Right atrium auricular region (tissue), 2 donors: ENCODE measurements at regions not wholly inside any gene's neighbourhood (a gene's known extent, or its start where the extent isn't known, plus 50 kb on each side); places are given as distances from the start of the nearest gene placed in this dataset.
A peak's percentile ranks its signal among the peaks of the same experiment; 100 is the strongest.
"Not testable (repeated sequence)": the region's sequence is repeated elsewhere in the genome, so short reads cannot be mapped to it uniquely, and the experiment has no call there.

ENCODE experiments used
- DNase-seq: peaks from one replicate; pipeline ENCODE4 v3.0.0-alpha.2; 2019; ENCODE audit warnings: low spot score
- H3K27ac ChIP-seq, 2 donors: fragments of 200-600 bp; sonication (generic); 1 replicate in 1 of 2; 2 replicates in 1 of 2; pipeline ENCODE4 v1.5.1; 2016 to 2019
- H3K27me3 ChIP-seq, 2 donors: fragments of 200-600 bp; sonication (generic); one replicate each; pipeline versions ENCODE4 v1.5.1 to v1.6.0; 2017 to 2019
- H3K36me3 ChIP-seq: fragments of 200-600 bp; sonication (generic); one replicate; pipeline ENCODE4 v1.5.1; 2016
- H3K4me1 ChIP-seq, 2 donors: fragments of 200-600 bp; sonication (generic); one replicate each; pipeline versions ENCODE4 v1.5.1 to v1.6.0; 2017 to 2019
- H3K4me3 ChIP-seq, 2 donors: fragments of 200-600 bp; sonication (generic); 1 replicate in 1 of 2; 2 replicates in 1 of 2; pipeline ENCODE4 v1.5.1; 2017 to 2019; ENCODE audit warnings: mild to moderate bottlenecking in 1 of 2, moderate library complexity in 1 of 2
- H3K9me3 ChIP-seq, 2 donors: fragments of 200-600 bp; sonication (generic); one replicate each; pipeline ENCODE4 v1.5.1; 2019
- TF ChIP-seq, protein P1 (sequence below), 2 donors: fragments of 200-600 bp; sonication (generic); IDR thresholded peaks; one replicate each; pipeline ENCODE4 v1.5.1; 2019; ENCODE audit warnings: antibody characterized with exemption in 2 of 2

DNA sequence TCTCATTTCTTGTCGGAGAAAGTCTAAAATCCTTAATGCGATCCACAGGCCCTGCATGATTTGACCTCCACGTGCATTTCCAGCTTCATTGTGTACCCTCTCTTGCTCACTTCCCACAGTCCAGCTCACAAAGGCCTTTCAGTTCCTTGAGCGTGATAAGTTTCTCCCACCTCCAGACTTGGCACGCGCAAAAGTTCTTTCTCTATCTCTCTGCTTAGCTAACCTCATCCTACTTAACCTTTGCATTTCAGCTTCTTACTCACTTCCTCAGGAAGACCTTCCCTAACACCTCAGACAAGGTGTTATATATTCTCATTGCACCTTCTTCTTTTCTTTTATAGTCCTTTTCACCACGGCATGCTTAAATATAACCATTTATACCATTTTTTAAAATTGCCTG, 124.8 kb upstream of the XPO1 start:
- DNase-seq = no peak
- no peaks in the 10 kb centered on the region for H3K9me3 ChIP-seq

DNA sequence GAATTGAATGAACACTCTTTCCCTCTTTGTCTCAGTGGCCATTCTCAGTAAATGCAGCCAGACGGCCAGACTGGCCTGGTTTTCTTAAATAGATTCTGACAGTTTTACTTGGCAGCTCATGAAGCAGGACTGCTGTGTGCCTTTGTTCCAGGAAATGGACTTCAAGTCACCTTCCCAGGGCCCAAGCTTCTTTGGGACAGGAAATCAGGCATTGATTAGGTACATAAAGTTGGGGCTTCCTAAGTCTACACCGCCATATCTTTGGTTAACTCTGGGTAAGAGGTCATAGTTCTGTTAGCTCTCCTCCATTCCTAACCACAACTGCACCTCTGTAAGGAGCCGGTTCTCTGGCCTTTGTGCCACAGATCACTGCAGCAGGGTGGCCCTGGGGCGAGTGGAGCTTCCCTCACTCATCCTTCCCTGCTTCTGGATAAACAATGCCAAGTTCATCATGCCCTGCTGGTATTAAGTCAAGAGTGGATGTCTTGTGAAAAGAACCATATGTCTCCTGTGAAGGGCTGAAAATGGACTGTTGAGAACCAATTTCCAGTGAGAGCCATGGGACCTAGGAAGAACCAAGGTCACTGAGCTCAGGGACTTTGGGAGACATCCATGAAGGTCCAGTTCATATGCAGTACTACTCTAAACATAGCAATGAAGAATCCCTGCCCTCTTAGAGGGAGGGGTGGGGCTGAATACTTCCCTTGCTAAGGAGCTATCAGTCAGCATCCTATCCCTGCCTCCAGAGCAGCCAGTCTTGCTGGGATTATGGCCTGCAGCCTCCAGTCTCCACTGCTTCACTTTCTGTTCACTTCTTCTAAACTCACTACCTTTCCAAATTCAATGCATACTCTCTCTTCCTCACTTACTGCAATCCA, 122.6 kb upstream of the XPO1 start:
- no peaks in the 10 kb centered on the region for H3K27me3 ChIP-seq
- peaks cover 0 to 24% of the 10 kb centered on the region in 2 donors for H3K4me1 ChIP-seq
- no peaks in the 10 kb centered on the region for H3K9me3 ChIP-seq
- no peak overlapping the region for H3K4me3 ChIP-seq
- TF ChIP-seq, protein P1, sequence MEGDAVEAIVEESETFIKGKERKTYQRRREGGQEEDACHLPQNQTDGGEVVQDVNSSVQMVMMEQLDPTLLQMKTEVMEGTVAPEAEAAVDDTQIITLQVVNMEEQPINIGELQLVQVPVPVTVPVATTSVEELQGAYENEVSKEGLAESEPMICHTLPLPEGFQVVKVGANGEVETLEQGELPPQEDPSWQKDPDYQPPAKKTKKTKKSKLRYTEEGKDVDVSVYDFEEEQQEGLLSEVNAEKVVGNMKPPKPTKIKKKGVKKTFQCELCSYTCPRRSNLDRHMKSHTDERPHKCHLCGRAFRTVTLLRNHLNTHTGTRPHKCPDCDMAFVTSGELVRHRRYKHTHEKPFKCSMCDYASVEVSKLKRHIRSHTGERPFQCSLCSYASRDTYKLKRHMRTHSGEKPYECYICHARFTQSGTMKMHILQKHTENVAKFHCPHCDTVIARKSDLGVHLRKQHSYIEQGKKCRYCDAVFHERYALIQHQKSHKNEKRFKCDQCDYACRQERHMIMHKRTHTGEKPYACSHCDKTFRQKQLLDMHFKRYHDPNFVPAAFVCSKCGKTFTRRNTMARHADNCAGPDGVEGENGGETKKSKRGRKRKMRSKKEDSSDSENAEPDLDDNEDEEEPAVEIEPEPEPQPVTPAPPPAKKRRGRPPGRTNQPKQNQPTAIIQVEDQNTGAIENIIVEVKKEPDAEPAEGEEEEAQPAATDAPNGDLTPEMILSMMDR (IDR thresholded peaks at IDR 0.05) = no peak
- no peaks in the 10 kb centered on the region for H3K36me3 ChIP-seq
- peak; percentile 65 for DNase-seq
- peak overlapping the region; percentile 80 to 88 for H3K27ac ChIP-seq

More for the DNA sequence above, 124.8 kb upstream of the XPO1 start:
- no peak overlapping the region for H3K27ac ChIP-seq
- peaks cover 0 to 24% of the 10 kb centered on the region in 2 donors for H3K4me1 ChIP-seq
- TF ChIP-seq, protein P1 (IDR thresholded peaks at IDR 0.05) = no peak
- H3K36me3 ChIP-seq = no peaks in the 10 kb centered on the region
- no peaks in the 10 kb centered on the region for H3K27me3 ChIP-seq
- H3K4me3 ChIP-seq = no peak overlapping the region

DNA sequence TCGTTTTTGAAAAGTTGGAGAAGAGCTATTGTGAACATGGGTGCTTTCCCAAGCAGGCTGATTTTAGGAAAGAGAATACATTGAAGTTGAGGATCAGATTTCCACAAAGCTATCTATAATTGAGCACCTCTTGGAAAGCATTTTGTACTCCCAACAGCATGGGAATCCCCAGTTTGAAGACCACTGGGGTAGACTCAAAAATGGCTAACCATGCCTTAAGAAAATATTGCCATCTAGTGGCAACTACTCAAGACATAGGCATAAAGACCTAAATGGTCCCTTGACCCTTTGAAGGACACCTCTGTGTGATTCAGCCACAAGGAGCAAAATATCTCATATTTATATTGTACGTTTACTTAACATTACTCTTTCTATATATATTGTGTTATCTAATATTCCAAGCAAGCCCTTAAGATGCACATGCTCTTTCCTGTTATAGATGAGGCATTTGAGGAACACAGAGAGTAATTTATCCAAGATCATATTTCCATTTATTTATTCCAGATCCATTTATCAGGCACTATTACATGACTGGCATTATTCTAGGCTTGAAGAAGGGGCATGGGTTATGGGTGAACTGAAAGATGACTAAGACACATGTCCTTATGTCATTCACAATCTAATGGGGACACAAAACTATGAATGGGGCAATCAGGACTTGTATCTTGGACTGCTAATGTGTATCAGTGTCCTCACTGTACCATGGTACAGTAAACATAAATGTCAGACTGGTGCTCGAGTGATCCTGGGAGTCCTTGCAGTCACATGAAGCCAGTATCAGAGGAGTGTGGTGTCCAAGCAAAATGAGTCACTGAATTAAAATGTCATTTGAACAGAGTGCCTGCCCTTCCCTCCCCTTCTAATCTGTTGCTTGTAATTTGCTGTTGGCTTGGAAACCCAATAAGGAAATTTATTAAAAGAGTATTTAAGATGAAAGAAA, 121.0 kb upstream of the XPO1 start:
- peak overlapping the region; percentile 80 to 88 for H3K27ac ChIP-seq
- H3K27me3 ChIP-seq = no peaks in the 10 kb centered on the region
- H3K4me1 ChIP-seq = peaks cover 0 to 24% of the 10 kb centered on the region in 2 donors
- H3K4me3 ChIP-seq = no peak overlapping the region
- H3K9me3 ChIP-seq = no peaks in the 10 kb centered on the region
- TF ChIP-seq, protein P1 (IDR thresholded peaks at IDR 0.05) = peak in 1 of 2 donors; percentile 58
- DNase-seq = no peak
- no peaks in the 10 kb centered on the region for H3K36me3 ChIP-seq

DNA sequence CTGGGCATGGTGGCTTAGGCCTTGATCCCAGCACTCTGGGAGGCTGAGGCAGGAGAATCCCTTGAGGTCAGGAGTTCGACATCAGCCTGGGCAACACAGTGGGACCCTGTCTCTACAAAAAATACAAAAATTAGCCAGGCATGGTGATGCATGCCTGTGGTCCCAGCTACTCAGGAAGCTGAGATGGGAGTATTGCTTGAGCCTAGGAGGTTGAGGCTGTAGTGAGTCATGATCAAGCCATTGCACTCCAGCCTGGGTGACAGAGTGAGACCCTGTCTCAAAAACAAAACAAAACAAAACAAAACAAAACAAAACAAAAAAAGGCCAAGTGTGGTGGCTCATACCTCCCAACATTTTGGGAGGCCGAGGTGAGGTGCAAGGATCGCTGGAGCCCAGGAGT, 111.8 kb upstream of the XPO1 start:
- not testable (repeated sequence) for DNase-seq, H3K36me3 ChIP-seq, H3K9me3 ChIP-seq, H3K4me1 ChIP-seq, H3K4me3 ChIP-seq, H3K27ac ChIP-seq, H3K27me3 ChIP-seq

DNA sequence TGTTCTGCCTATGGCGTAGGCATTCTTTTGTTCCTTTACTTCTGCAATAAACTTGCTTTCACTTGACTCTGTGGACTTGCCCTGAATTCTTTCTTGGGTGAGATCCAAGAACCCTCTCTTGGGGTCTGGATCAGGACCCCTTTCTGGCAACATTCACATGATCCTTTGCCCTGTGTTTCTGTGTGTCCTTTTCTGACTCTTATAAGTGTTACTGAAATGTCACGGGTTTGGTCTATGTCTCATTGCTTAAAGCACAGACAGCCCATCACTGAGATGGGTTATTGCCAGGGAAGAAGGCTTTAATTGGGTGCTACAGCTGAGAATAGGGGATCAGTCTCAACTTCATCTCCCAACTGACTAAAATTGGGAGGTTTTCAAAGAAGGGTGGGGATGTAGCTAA, 110.9 kb upstream of the XPO1 start:
- Histone ChIP-seq H3K36me3 (no peaks in the 10 kb centered on the region), H3K4me3 (no peak overlapping the region), H3K27ac (no peak overlapping the region), H3K27me3 (no peaks in the 10 kb centered on the region), H3K9me3 (peaks cover 0 to 8% of the 10 kb centered on the region in 2 donors), H3K4me1 (no peaks in the 10 kb centered on the region)
- no peak for DNase-seq
- TF ChIP-seq, protein P1 (IDR thresholded peaks at IDR 0.05) = no peak

DNA sequence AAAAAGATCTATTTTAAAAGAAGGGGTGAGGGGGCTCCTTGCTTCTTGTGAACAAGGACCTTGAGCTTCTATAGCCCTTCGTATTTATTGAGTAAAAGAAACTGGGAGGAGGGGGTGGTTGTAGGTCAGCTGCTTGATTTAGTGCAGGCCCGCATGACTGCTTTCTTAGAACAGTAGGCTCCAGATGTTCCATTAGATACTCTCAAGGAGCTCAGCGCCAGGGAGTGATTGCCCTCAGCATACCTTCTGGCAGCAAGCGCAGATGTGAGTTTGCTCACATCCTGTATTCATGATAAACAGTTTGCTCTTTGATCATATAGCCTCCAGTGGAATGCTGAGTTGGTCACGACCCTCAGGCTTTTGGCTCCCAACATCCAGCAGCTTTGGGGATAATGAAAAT, 108.9 kb upstream of the XPO1 start:
- Histone ChIP-seq H3K27ac (no peak overlapping the region), H3K4me3 (no peak overlapping the region), H3K9me3 (peaks cover 0 to 8% of the 10 kb centered on the region in 2 donors), H3K36me3 (no peaks in the 10 kb centered on the region), H3K4me1 (no peaks in the 10 kb centered on the region), H3K27me3 (no peaks in the 10 kb centered on the region)
- TF ChIP-seq, protein P1 (IDR thresholded peaks at IDR 0.05) = no peak
- DNase-seq = no peak
